Thyroid gland (tissue), 4 donors: ENCODE measurements at regions not wholly inside any gene's neighbourhood (a gene's known extent, or its start where the extent isn't known, plus 50 kb on each side); places are given as distances from the start of the nearest gene placed in this dataset.

Experiments
- POLR2A ChIP-seq, 2 donors: fragments of 450-650 bp; IDR thresholded peaks; one replicate each; pipeline ENCODE4 v1.6.1; 2017; ENCODE audit warnings: antibody characterized with exemption in 2 of 2, mild to moderate bottlenecking in 2 of 2, moderate library complexity in 1 of 2
- TF ChIP-seq, protein P1 (sequence below), 6 experiments: fragments of 200-600 bp in 3 of 6; fragments of 450-650 bp in 3 of 6; sonication (generic) in 3 of 6; IDR thresholded peaks; one replicate each; pipeline ENCODE4 v1.5.1; 2016 to 2019; ENCODE audit warnings: antibody characterized with exemption in 6 of 6, mild to moderate bottlenecking in 2 of 6, inconsistent platforms in 1 of 6, moderate library complexity in 1 of 6

- TF ChIP-seq, protein P1, sequence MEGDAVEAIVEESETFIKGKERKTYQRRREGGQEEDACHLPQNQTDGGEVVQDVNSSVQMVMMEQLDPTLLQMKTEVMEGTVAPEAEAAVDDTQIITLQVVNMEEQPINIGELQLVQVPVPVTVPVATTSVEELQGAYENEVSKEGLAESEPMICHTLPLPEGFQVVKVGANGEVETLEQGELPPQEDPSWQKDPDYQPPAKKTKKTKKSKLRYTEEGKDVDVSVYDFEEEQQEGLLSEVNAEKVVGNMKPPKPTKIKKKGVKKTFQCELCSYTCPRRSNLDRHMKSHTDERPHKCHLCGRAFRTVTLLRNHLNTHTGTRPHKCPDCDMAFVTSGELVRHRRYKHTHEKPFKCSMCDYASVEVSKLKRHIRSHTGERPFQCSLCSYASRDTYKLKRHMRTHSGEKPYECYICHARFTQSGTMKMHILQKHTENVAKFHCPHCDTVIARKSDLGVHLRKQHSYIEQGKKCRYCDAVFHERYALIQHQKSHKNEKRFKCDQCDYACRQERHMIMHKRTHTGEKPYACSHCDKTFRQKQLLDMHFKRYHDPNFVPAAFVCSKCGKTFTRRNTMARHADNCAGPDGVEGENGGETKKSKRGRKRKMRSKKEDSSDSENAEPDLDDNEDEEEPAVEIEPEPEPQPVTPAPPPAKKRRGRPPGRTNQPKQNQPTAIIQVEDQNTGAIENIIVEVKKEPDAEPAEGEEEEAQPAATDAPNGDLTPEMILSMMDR (IDR thresholded peaks at IDR 0.05) = no peak
- no peak for TF ChIP-seq POLR2A (IDR thresholded peaks at IDR 0.05)
Observed at GRCh38 chr20:43825581-43825980, 89.1 kb upstream of the TOX2 start.
